ENCODE measurements at regions not wholly inside any gene's neighbourhood (a gene's known extent, or its start where the extent isn't known, plus 50 kb on each side); places are given as distances from the start of the nearest gene placed in this dataset.

DNA sequence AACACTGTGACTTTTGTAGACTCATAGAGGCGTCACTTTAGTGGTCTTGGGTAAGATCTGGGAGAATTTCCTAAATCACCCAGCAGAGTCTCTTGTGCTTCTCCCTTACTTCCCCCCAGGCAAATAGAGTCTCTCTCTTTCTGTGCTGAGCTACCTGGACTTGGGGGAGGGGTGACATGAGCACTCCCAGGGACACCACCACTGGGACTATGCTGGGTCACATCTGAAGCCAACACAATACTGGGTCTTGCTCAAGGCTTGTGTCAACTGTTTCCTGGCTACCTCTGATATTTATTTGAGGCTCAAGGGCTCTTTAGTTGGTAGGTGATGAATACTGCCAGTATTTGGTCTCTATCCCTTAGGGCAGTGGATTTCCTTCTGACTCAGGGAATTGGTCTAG, 214.6 kb upstream of the TPK1 start:
- Histone ChIP-seq H3K4me3 (ENCODE audit: low read length) (no peak overlapping the region), H3K27me3 (ENCODE audit: control insufficient read depth, insufficient read depth, low read length) (no peaks in the 10 kb centered on the region), H3K9me3 (replicated peaks; ENCODE audit: control insufficient read depth, low read depth, low read length) (no peaks in the 10 kb centered on the region), H3K27ac (ENCODE audit: low read length) (no peak overlapping the region), H3K4me1 (ENCODE audit: control insufficient read depth, insufficient read depth, low read length) (peaks cover 2% of the 10 kb centered on the region), H3K36me3 (ENCODE audit: control insufficient read depth, insufficient read depth, low read length) (no peaks in the 10 kb centered on the region)
- DNase-seq, result no peak
- no CpG with 5 or more reads among the region's 1 CpG for WGBS (ENCODE audit: insufficient coverage)

DNA sequence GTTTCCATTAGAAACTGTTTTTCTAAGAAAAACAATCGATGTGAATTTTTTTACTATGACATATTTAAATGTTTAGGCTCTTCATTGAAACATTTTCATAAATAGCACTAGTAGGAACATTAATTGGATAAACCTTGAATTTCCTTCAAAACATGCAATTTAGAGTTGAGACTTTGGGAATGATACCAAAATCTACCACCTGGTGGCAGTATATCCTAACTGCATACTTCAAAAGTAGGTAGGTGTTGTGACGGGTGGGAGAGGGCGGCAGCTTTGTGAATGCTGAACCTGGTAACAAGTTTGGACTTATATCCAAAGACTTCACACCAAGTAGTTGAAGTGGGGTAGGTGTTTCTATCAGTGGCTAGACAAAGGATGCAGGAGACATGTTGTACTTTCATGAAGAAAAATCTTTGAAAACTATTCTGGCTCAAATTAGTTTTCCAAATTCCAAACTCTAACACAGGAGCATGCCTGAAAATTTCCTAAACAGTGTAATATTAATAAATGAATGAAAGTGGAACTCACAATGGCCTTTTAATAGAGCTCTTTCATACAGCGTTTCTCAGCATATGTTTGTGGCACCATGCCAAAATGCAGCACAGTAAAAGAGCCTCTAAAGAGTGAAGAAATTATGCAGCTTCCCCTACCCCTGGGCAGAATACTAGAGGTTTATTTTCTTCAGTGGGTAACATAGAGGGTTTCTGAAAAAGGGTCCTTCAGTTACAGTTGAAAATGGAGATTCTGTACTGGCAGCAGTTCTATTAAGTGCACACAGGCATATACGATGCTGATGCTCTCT, 201.0 kb upstream of the TPK1 start:
- no peaks in the 10 kb centered on the region for H3K27me3 ChIP-seq (ENCODE audit: control insufficient read depth, insufficient read depth, low read length)
- WGBS (ENCODE audit: insufficient coverage), result no CpG with 5 or more reads among the region's 5 CpGs
- H3K27ac ChIP-seq (ENCODE audit: low read length), result no peak overlapping the region
- no peaks in the 10 kb centered on the region for H3K36me3 ChIP-seq (ENCODE audit: control insufficient read depth, insufficient read depth, low read length)
- no peaks in the 10 kb centered on the region for H3K4me1 ChIP-seq (ENCODE audit: control insufficient read depth, insufficient read depth, low read length)
- peak; percentile 53 for DNase-seq
- no peak overlapping the region for H3K4me3 ChIP-seq (ENCODE audit: low read length)
- H3K9me3 ChIP-seq (replicated peaks; ENCODE audit: control insufficient read depth, low read depth, low read length), result no peaks in the 10 kb centered on the region

DNA sequence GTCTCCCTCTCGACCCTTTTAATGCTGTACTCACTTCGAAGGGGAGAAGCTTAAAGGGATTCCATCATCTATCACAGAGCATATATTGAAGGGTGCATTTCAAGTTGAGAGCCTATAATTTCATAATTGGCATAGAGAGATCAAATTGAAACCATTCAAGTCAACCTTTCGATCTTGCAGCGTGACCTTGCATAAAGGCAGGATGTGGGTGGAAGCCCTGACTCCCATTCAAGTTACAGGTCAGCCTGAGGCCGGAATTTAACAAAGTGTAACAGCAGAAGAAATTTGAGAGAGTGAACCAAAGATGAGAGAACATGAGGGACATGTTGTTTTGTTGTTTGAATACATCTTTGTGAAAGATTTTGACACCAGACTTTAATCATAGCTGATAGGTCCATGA, 195.3 kb upstream of the TPK1 start:
- H3K9me3 ChIP-seq (replicated peaks; ENCODE audit: control insufficient read depth, low read depth, low read length), result no peaks in the 10 kb centered on the region
- 90% methylated on average over 3 of the region's 5 CpGs for WGBS (ENCODE audit: insufficient coverage)
- no peak overlapping the region for H3K4me3 ChIP-seq (ENCODE audit: low read length)
- no peaks in the 10 kb centered on the region for H3K4me1 ChIP-seq (ENCODE audit: control insufficient read depth, insufficient read depth, low read length)
- DNase-seq, result no peak
- no peak overlapping the region for H3K27ac ChIP-seq (ENCODE audit: low read length)
- no peaks in the 10 kb centered on the region for H3K27me3 ChIP-seq (ENCODE audit: control insufficient read depth, insufficient read depth, low read length)
- no peaks in the 10 kb centered on the region for H3K36me3 ChIP-seq (ENCODE audit: control insufficient read depth, insufficient read depth, low read length)

DNA sequence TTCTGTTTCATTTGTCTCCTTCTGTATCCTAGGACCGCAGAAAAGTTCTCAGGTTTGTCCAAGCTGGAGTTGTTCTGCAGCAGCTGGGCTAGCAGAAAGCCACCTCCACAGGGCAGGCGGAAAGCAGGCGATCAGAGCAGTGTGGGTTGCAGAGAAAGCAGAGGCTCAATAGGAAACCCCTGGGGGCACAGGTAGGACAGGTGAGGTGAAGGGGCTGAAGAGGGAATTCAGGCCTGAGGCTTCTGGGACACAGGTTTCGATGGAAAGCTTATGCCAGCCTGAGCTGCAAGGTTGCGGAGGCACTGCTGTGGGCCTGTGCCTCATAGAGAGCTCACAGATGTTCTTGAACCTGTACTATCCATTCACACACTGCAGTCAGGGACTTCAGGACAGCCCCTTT, 194.9 kb upstream of the TPK1 start:
- 73% methylated on average over 4 of the region's 5 CpGs for WGBS (ENCODE audit: insufficient coverage)
- H3K27me3 ChIP-seq (ENCODE audit: control insufficient read depth, insufficient read depth, low read length), result no peaks in the 10 kb centered on the region
- H3K27ac ChIP-seq (ENCODE audit: low read length), result no peak overlapping the region
- DNase-seq, result no peak
- no peak overlapping the region for H3K4me3 ChIP-seq (ENCODE audit: low read length)
- H3K36me3 ChIP-seq (ENCODE audit: control insufficient read depth, insufficient read depth, low read length), result no peaks in the 10 kb centered on the region
- H3K4me1 ChIP-seq (ENCODE audit: control insufficient read depth, insufficient read depth, low read length), result no peaks in the 10 kb centered on the region
- no peaks in the 10 kb centered on the region for H3K9me3 ChIP-seq (replicated peaks; ENCODE audit: control insufficient read depth, low read depth, low read length)

DNA sequence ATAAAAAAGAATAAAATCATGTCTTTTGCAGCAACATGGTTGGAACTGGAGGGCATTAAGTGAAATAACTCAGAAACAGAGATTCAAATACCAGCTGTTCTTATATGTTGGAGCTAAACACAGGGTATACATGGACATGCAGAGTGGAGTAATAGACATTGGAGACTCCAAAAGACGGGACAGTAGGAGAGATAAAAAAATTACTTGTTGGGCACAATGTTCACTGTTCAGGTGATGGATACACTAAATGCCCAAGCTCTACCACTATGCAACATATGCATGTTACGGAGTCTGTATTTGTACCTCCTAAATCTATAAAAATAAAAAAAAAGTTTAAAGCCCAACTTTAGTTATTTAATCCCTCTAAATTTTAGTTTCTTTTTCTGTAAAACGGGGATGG, 184.6 kb upstream of the TPK1 start:
- Histone ChIP-seq H3K4me1 (ENCODE audit: control insufficient read depth, insufficient read depth, low read length) (no peaks in the 10 kb centered on the region), H3K36me3 (ENCODE audit: control insufficient read depth, insufficient read depth, low read length) (no peaks in the 10 kb centered on the region), H3K27me3 (ENCODE audit: control insufficient read depth, insufficient read depth, low read length) (no peaks in the 10 kb centered on the region), H3K9me3 (replicated peaks; ENCODE audit: control insufficient read depth, low read depth, low read length) (no peaks in the 10 kb centered on the region), H3K27ac (ENCODE audit: low read length) (no peak overlapping the region), H3K4me3 (ENCODE audit: low read length) (no peak overlapping the region)
- no peak for DNase-seq
- WGBS (ENCODE audit: insufficient coverage), result no CpG with 5 or more reads among the region's 3 CpGs

DNA sequence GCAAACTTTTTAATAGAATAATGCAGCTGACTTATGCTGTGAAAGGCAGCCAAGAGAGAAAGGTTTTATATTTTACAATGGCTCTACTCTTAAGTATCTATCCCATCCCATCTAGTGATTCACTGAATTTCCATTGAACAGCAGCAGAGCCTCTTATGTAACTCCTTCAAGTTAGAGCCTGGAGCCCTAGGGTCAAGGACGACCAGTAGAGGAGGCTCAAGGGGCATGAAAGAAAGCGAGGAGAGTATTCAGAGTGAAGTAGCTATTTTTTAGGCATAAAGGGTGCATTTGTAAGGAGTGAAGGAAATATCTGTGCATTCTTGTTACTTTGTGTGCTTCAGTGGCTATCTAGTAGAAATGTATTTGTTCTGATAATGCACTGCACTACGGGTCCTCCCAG, 180.2 kb upstream of the TPK1 start:
- no peaks in the 10 kb centered on the region for H3K27me3 ChIP-seq (ENCODE audit: control insufficient read depth, insufficient read depth, low read length)
- H3K27ac ChIP-seq (ENCODE audit: low read length), result no peak overlapping the region
- DNase-seq, result no peak
- H3K9me3 ChIP-seq (replicated peaks; ENCODE audit: control insufficient read depth, low read depth, low read length), result no peaks in the 10 kb centered on the region
- no peaks in the 10 kb centered on the region for H3K36me3 ChIP-seq (ENCODE audit: control insufficient read depth, insufficient read depth, low read length)
- 37% methylated on average over 2 of the region's 3 CpGs for WGBS (ENCODE audit: insufficient coverage)
- no peak overlapping the region for H3K4me3 ChIP-seq (ENCODE audit: low read length)
- H3K4me1 ChIP-seq (ENCODE audit: control insufficient read depth, insufficient read depth, low read length), result no peaks in the 10 kb centered on the region

DNA sequence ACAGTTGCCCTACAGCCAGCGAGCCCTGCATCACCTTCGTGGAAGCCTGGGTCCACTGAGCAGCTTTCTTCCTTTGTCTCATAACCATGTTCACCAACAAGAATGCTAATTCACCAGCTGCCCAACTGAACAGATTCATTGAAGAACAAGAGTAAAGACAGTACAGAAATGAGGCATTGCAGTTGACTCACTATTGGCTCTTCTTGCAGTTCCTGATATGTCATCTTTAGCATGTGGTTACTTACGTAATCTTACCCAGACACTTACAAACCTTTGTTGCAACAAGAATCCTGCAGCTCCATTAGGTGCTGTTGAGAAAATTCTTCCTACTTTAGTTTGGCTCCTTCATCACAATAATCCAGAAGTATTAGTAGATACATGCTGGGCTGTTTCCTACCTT, 174.0 kb upstream of the TPK1 start:
- no peak overlapping the region for H3K4me3 ChIP-seq (ENCODE audit: low read length)
- H3K9me3 ChIP-seq (replicated peaks; ENCODE audit: control insufficient read depth, low read depth, low read length), result no peaks in the 10 kb centered on the region
- no peak overlapping the region for H3K27ac ChIP-seq (ENCODE audit: low read length)
- no peaks in the 10 kb centered on the region for H3K27me3 ChIP-seq (ENCODE audit: control insufficient read depth, insufficient read depth, low read length)
- DNase-seq, result no peak
- no peaks in the 10 kb centered on the region for H3K4me1 ChIP-seq (ENCODE audit: control insufficient read depth, insufficient read depth, low read length)
- H3K36me3 ChIP-seq (ENCODE audit: control insufficient read depth, insufficient read depth, low read length), result no peaks in the 10 kb centered on the region
- WGBS (ENCODE audit: insufficient coverage), result 95% methylated on average over 2 of the region's 3 CpGs

DNA sequence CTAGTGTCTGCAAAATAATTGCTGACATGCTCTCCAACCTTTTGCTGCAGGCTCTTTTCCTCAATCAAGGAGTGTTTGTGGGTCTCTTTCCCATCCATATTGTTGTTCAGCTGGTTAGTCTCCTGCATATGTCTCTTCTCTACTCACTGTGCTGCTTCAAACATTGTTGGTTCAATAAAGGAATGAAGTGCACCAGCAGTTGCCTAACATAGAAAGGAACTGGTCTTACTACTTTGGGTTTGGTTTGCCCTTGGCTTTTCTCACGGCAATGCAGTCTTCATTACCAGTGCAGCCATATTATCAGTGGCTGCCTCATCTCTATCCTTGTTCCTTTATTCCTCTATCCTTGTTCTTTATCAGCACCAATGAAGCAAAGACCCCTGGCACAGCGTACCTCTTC, 169.7 kb upstream of the TPK1 start:
- Histone ChIP-seq H3K4me1 (ENCODE audit: control insufficient read depth, insufficient read depth, low read length) (no peaks in the 10 kb centered on the region), H3K9me3 (replicated peaks; ENCODE audit: control insufficient read depth, low read depth, low read length) (peaks cover 8% of the 10 kb centered on the region), H3K4me3 (ENCODE audit: low read length) (no peak overlapping the region), H3K36me3 (ENCODE audit: control insufficient read depth, insufficient read depth, low read length) (no peaks in the 10 kb centered on the region), H3K27ac (ENCODE audit: low read length) (no peak overlapping the region), H3K27me3 (ENCODE audit: control insufficient read depth, insufficient read depth, low read length) (no peaks in the 10 kb centered on the region)
- WGBS (ENCODE audit: insufficient coverage), result 90% methylated on average over 2 of the region's 2 CpGs
- no peak for DNase-seq

DNA sequence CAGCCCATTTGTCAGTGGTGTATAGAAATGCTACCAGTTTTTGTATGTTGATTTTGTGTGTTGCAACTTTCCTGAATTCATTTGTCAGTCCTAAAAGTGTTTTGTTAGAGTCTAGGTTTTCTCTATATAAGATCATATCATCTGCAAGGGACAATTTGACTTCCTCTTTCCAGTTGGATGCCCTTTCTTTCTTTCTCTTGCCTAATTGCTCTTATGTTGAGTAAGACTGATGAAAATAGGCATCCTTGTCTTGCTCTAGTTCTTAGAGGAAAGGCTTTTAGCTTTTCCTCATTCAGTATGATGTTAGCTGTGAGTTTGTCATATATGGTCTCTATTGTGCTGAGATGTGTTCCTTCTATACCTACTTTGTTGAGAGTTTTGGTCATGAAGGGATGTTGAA, 161.7 kb upstream of the TPK1 start:
- Histone ChIP-seq H3K9me3 (replicated peaks; ENCODE audit: control insufficient read depth, low read depth, low read length) (peaks cover 18% of the 10 kb centered on the region), H3K4me1 (ENCODE audit: control insufficient read depth, insufficient read depth, low read length) (no peaks in the 10 kb centered on the region), H3K27me3 (ENCODE audit: control insufficient read depth, insufficient read depth, low read length) (no peaks in the 10 kb centered on the region), H3K36me3 (ENCODE audit: control insufficient read depth, insufficient read depth, low read length) (no peaks in the 10 kb centered on the region), H3K4me3 (ENCODE audit: low read length) (no peak overlapping the region), H3K27ac (ENCODE audit: low read length) (no peak overlapping the region)
- DNase-seq, result no peak

DNA sequence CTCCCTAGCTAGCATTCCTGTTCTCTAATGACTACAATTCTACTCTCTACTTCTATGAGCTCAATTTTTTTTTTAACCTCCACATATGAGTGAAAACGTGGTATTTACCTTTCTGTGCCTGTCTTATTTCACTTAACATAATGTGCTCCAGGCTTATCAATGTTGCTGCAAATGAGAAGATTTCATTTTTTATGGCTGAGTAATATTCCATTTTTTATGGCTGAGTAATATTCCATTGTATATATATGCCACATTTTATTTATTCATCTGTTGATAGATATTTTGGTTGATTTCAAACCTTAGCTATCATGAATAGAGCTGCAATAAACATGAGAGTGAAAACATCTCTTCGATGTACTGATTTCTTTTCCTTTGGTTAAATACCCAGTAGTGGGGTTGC, 159.6 kb upstream of the TPK1 start:
- no peak overlapping the region for H3K27ac ChIP-seq (ENCODE audit: low read length)
- WGBS (ENCODE audit: insufficient coverage), result no CpG with 5 or more reads among the region's 2 CpGs
- H3K27me3 ChIP-seq (ENCODE audit: control insufficient read depth, insufficient read depth, low read length), result no peaks in the 10 kb centered on the region
- no peaks in the 10 kb centered on the region for H3K4me1 ChIP-seq (ENCODE audit: control insufficient read depth, insufficient read depth, low read length)
- H3K9me3 ChIP-seq (replicated peaks; ENCODE audit: control insufficient read depth, low read depth, low read length), result peaks cover 12% of the 10 kb centered on the region
- no peak for DNase-seq
- no peaks in the 10 kb centered on the region for H3K36me3 ChIP-seq (ENCODE audit: control insufficient read depth, insufficient read depth, low read length)
- H3K4me3 ChIP-seq (ENCODE audit: low read length), result no peak overlapping the region

DNA sequence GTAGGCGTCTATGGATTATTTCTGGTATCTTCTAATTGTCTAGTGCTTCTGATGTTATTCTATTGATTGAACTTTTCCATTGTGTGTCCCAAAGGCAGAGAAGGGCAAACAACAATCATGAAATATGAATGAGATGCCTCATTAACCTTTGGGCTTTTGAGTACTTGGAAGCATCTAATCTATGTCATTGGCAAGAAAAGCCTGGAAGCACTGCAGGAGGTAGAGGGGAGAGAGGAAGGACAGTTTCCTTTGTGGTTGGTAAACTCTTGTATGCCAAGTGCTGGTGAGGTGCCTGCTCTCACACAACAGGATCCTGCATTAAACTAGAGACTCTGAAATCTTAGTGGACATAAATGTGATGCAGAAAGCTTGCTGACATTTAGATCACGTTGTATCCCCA, 155.2 kb upstream of the TPK1 start:
- WGBS (ENCODE audit: insufficient coverage), result 70% methylated on average over 1 of the region's 2 CpGs
- no peaks in the 10 kb centered on the region for H3K27me3 ChIP-seq (ENCODE audit: control insufficient read depth, insufficient read depth, low read length)

More for the DNA sequence above, 155.2 kb upstream of the TPK1 start:
- Histone ChIP-seq H3K4me3 (ENCODE audit: low read length) (no peak overlapping the region), H3K9me3 (replicated peaks; ENCODE audit: control insufficient read depth, low read depth, low read length) (peaks cover 2% of the 10 kb centered on the region), H3K27ac (ENCODE audit: low read length) (no peak overlapping the region), H3K4me1 (ENCODE audit: control insufficient read depth, insufficient read depth, low read length) (no peaks in the 10 kb centered on the region), H3K36me3 (ENCODE audit: control insufficient read depth, insufficient read depth, low read length) (no peaks in the 10 kb centered on the region)
- DNase-seq, result no peak

Measured in muscle of leg (tissue), 3 donors.